HFF-Myc (cell line): ENCODE measurements at regions not wholly inside any gene's neighbourhood (a gene's known extent, or its start where the extent isn't known, plus 50 kb on each side); places are given as distances from the start of the nearest gene placed in this dataset.

Experiments
- DNase-seq: peaks from one replicate; pipeline ENCODE4 v3.0.0-alpha.2; 2011; ENCODE audit warnings: low read depth; ENCODE audit errors: extremely low read depth
- H3K4me3 ChIP-seq: replicated peaks from 2 replicates; pipeline ENCODE4 v1.5.1; 2011; ENCODE audit warnings: low read depth, mild to moderate bottlenecking, control low read depth, low read length
- TF ChIP-seq, protein P1 (sequence below): IDR thresholded peaks from 2 replicates; pipeline ENCODE4 v1.5.1; 2012; ENCODE audit warnings: mild to moderate bottlenecking, low read depth, low read length, control low read depth; ENCODE audit errors: missing control alignments

DNA sequence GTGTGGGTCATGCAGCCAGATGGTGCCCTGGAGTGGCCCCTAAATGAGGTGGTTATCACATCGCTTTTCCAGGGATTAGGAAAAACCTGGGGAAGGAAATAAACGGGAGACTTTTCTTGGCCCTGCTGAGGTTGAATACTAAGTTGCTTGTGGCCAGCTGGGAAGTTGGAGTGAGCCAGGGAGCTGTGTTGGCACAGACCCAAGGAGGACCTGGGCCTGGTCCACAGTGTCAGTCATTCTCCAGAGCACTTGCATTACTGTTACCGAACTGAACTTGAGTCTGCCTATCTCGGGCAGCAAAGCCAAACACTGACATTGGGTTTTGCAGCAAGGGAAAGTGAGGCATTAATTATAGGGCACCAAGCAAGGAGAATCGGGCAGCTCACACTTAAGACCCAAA, 339.0 kb downstream of the GABRB3 start:
- no peak overlapping the region for H3K4me3 ChIP-seq
- TF ChIP-seq, protein P1, sequence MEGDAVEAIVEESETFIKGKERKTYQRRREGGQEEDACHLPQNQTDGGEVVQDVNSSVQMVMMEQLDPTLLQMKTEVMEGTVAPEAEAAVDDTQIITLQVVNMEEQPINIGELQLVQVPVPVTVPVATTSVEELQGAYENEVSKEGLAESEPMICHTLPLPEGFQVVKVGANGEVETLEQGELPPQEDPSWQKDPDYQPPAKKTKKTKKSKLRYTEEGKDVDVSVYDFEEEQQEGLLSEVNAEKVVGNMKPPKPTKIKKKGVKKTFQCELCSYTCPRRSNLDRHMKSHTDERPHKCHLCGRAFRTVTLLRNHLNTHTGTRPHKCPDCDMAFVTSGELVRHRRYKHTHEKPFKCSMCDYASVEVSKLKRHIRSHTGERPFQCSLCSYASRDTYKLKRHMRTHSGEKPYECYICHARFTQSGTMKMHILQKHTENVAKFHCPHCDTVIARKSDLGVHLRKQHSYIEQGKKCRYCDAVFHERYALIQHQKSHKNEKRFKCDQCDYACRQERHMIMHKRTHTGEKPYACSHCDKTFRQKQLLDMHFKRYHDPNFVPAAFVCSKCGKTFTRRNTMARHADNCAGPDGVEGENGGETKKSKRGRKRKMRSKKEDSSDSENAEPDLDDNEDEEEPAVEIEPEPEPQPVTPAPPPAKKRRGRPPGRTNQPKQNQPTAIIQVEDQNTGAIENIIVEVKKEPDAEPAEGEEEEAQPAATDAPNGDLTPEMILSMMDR, result no peak
- no peak for DNase-seq

DNA sequence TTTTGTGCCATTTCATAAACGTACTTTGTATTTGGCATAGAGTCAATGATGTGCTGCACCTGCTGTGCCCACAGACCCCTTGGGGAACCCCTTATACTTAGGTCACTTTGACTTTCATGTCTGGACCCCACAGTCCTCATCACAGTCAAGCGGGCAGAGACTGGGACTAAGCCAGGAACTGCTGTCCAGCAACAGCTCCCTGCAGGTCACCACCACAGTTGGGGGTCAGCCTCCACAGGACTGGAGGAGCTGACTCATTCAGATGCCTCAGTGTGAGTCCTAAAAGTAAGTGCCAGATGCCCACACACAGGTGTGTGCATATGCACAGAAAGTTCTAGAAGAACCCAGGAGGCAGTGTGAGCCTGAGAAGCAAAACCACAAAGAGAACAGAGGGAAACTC, 339.8 kb downstream of the GABRB3 start:
- no peak overlapping the region for H3K4me3 ChIP-seq
- no peak for DNase-seq
- TF ChIP-seq, protein P1, result no peak

DNA sequence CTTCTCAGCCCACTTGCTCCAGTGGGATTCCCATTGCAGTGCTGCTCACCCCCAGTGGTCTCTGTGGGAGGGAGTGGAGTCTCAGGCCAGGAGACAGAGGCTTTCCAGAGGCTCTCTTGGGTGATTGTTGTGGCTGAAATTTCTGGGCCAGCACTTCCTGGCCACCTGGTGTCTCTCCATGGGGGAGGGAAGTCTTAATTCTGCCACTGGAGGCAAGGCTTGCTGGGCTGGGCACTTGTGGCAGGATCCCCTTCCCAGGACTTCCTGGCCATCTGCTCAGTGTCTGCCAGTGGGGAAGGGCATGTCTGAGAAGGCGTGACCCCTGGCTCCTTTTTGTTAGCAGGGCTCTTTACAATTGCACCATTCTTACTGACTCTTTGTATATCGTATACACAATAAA, 351.8 kb downstream of the GABRB3 start:
- TF ChIP-seq, protein P1, result no peak
- no peak for DNase-seq

DNA sequence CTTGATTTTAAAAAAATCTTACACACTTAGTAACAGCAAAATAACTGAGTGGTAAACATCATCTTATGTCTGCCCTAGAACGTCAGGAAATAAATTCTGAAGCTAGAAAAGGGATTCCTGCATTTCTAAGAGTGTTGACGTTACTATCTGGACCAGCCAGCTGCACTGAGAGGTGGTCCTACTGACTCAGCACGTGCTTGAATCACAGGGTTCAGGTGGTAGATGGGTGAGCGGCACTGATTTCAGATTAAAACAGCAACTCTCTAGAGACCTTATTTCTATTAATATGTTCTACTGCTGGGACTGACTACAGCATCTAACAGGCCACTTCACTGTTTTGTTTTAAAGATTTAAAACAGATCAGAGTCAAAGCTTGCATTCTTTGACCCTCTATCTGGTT, 377.2 kb downstream of the GABRB3 start:
- TF ChIP-seq, protein P1, result no peak
- no peak for DNase-seq
- H3K4me3 ChIP-seq, result no peak overlapping the region

More for the DNA sequence above, 351.8 kb downstream of the GABRB3 start:
- no peak overlapping the region for H3K4me3 ChIP-seq

DNA sequence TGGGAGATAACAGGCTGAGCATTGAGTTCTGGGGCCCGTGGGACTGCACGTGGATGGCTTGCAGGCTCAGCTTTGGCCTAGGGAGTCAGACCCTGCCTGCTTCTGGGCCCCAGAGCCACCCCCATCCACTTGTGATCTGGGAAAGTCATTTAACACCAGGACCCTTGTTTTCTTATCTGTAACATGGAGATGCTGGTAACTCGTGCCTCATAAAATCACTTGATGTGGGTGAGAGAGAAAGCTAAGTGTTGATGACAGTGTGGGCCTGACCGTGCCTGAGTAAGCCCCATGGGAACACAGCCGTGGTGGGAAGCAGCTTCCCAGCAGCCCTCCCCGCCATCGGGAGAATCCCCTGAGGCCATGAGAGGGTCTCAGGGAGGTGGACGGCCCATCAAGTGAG, 378.1 kb downstream of the GABRB3 start:
- H3K4me3 ChIP-seq, result no peak overlapping the region
- TF ChIP-seq, protein P1, result no peak
- DNase-seq, result no peak

DNA sequence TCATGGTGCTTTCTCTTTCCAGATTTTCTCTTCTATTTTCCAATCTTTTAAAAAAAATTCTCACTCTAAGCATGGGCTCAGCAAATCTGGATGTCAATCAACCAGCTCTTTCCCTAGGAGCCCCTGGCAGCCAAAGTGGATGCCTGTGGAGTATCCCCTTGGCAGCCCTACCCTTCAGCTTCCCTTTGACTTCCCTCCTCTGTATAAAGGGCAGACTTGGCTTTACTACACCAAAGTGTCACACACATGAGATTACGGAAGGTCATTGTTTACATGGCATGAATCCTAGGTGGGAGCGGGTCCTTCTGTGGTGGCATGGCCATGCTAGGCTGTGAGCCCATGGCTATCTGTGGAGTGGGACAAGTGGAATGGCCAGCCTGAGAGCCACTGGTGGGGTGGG, 379.9 kb downstream of the GABRB3 start:
- no peak overlapping the region for H3K4me3 ChIP-seq
- TF ChIP-seq, protein P1, result no peak

DNA sequence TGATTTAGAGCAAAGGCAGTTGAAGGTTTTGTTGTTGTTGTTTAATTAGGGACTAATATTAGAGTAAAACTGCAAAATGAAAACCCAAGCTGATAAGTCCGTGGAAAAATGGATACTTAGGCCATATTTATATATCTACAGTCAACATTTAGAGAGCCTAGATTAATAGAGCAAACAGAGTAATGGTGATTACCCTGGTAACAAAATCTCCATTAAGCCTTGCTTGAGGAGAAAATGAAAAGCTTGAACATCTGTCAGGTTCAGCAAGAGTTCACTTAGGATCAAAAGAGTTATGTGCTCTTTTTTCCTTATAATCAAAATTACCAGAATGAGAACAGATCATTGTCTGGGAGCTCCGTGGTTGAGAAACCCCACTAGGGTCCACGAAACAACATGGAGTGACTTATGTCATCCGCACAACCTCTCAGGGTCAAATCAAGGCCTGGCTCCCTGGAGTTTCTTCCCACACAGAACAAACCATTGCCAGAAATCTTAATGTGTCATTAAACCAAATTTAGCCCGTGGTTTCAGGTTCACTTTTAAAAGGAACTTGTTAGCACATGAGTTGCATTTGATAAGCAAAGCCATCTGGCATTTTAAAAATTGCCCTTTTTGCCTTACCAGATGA, 381.2 kb downstream of the GABRB3 start:
- H3K4me3 ChIP-seq, result no peak overlapping the region
- TF ChIP-seq, protein P1, result no peak
- DNase-seq, result no peak

More for the DNA sequence above, 379.9 kb downstream of the GABRB3 start:
- no peak for DNase-seq
